Endodermal cell (in vitro differentiated cells): ENCODE measurements at regions not wholly inside any gene's neighbourhood (a gene's known extent, or its start where the extent isn't known, plus 50 kb on each side); places are given as distances from the start of the nearest gene placed in this dataset.

Experiments used
- DNase-seq: peaks from one replicate; pipeline ENCODE4 v3.0.0-alpha.2; 2017
- H3K27ac ChIP-seq: 2 replicates; pipeline ENCODE4 v1.5.1; 2013; ENCODE audit warnings: mild to moderate bottlenecking, low read depth, low read length, moderate library complexity
- H3K27me3 ChIP-seq: 2 replicates; pipeline ENCODE4 v1.6.1; 2013; ENCODE audit warnings: mild to moderate bottlenecking, low read length, moderate library complexity; ENCODE audit not compliant: insufficient read depth, control insufficient read depth, poor library complexity, severe bottlenecking
- H3K36me3 ChIP-seq: 2 replicates; pipeline ENCODE4 v1.7.0; 2013; ENCODE audit warnings: mild to moderate bottlenecking, low read length, moderate library complexity; ENCODE audit not compliant: control insufficient read depth, insufficient read depth
- H3K4me1 ChIP-seq: one replicate; pipeline ENCODE4 v1.7.0; 2013; ENCODE audit warnings: low read length; ENCODE audit not compliant: control insufficient read depth, insufficient read depth
- H3K4me3 ChIP-seq: 2 replicates; pipeline ENCODE4 v1.5.1; 2013; ENCODE audit warnings: mild to moderate bottlenecking, low read length, moderate library complexity
- H3K9ac ChIP-seq: 2 replicates; pipeline ENCODE4 v1.6.1; 2013; ENCODE audit warnings: mild to moderate bottlenecking, low read length, moderate library complexity; ENCODE audit not compliant: poor library complexity, severe bottlenecking; ENCODE audit errors: extremely low read depth
- H3K9me3 ChIP-seq: 2 replicates; pipeline ENCODE4 v1.6.1; 2013; ENCODE audit warnings: mild to moderate bottlenecking, low read length, moderate library complexity; ENCODE audit not compliant: control insufficient read depth
- H3K27ac Mint-ChIP-seq: 2 replicates; pipeline ENCODE4 v1.8.0; 2020; ENCODE audit warnings: mixed read lengths
- H3K27me3 Mint-ChIP-seq: 2 replicates; pipeline ENCODE4 v1.8.0; 2021; ENCODE audit warnings: mild to moderate bottlenecking, mixed read lengths; ENCODE audit not compliant: insufficient read depth
- H3K36me3 Mint-ChIP-seq: 2 replicates; pipeline ENCODE4 v1.8.0; 2020; ENCODE audit warnings: low read depth, mixed read lengths
- H3K4me1 Mint-ChIP-seq: 2 replicates; pipeline ENCODE4 v1.8.0; 2020; ENCODE audit warnings: mixed read lengths
- H3K4me3 Mint-ChIP-seq: 2 replicates; pipeline ENCODE4 v1.8.0; 2020; ENCODE audit warnings: mild to moderate bottlenecking, moderate library complexity, mixed read lengths
- H3K9me3 Mint-ChIP-seq: 2 replicates; pipeline ENCODE4 v1.8.0; 2020; ENCODE audit warnings: mild to moderate bottlenecking, mixed read lengths
- WGBS, 2 experiments: methylation state at CpG; one replicate each; pipeline versions ENCODE4 v1.1.5 to v1.1.7; 2013; ENCODE audit warnings: missing lambda C conversion rate in 2 of 2, mixed read lengths in 1 of 2; ENCODE audit not compliant: insufficient coverage in 1 of 2, insufficient read length in 1 of 2; 5-methylcytosine and 5-hydroxymethylcytosine counted together
- TF ChIP-seq, protein P1 (sequence below): fragments of 200-600 bp; sonication (generic); conservative IDR thresholded peaks from 2 replicates; pipeline ENCODE4 v1.5.0; 2021; ENCODE audit warnings: antibody characterized with exemption, mild to moderate bottlenecking

DNA sequence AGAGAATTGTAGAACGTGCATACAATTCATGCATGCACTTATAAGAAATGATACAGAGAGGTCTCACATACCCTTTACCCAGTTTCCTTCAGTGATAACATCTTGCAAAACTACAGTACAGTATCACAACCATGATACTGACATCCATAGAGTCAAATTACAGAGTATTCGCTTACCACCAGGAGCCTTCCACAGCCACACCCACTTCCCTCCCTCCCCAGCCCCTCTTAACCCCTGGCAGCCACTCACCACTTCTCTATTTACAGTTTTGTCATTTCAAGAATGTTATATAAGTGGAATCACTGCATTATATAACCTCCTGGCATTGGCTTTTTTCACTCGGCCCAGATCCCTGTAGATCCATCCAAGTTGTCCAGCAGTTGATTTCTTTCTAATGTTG, 143.8 kb downstream of the ZNF248 start:
- Mint-ChIP-seq H3K4me3 (no peak overlapping the region), H3K9me3 (peaks cover 96% of the 10 kb centered on the region), H3K27ac (no peak overlapping the region), H3K4me1 (no peaks in the 10 kb centered on the region), H3K27me3 (no peaks in the 10 kb centered on the region), H3K36me3 (no peaks in the 10 kb centered on the region)
- TF ChIP-seq, protein P1, sequence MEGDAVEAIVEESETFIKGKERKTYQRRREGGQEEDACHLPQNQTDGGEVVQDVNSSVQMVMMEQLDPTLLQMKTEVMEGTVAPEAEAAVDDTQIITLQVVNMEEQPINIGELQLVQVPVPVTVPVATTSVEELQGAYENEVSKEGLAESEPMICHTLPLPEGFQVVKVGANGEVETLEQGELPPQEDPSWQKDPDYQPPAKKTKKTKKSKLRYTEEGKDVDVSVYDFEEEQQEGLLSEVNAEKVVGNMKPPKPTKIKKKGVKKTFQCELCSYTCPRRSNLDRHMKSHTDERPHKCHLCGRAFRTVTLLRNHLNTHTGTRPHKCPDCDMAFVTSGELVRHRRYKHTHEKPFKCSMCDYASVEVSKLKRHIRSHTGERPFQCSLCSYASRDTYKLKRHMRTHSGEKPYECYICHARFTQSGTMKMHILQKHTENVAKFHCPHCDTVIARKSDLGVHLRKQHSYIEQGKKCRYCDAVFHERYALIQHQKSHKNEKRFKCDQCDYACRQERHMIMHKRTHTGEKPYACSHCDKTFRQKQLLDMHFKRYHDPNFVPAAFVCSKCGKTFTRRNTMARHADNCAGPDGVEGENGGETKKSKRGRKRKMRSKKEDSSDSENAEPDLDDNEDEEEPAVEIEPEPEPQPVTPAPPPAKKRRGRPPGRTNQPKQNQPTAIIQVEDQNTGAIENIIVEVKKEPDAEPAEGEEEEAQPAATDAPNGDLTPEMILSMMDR = no peak
- no peaks in the 10 kb centered on the region for H3K27me3 ChIP-seq
- no peak overlapping the region for H3K27ac ChIP-seq
- 65% methylated on average over 3 of the region's 3 CpGs; no CpG with 5 or more reads in 1 of the 2 experiments for WGBS, 2 experiments
- no peak for DNase-seq
- H3K9ac ChIP-seq = no peak overlapping the region
- no peaks in the 10 kb centered on the region for H3K4me1 ChIP-seq
- H3K36me3 ChIP-seq = no peaks in the 10 kb centered on the region
- peaks cover 69% of the 10 kb centered on the region for H3K9me3 ChIP-seq
- H3K4me3 ChIP-seq = no peak overlapping the region

- peaks cover 96% of the 10 kb centered on the region for H3K9me3 Mint-ChIP-seq
- no peaks in the 10 kb centered on the region for H3K27me3 ChIP-seq
- H3K4me1 Mint-ChIP-seq = no peaks in the 10 kb centered on the region
- no peaks in the 10 kb centered on the region for H3K36me3 Mint-ChIP-seq
- no peak overlapping the region for H3K9ac ChIP-seq
- no peaks in the 10 kb centered on the region for H3K27me3 Mint-ChIP-seq
- DNase-seq = no peak
- no peaks in the 10 kb centered on the region for H3K4me1 ChIP-seq
- H3K27ac ChIP-seq = no peak overlapping the region
- TF ChIP-seq, protein P1 = no peak
- WGBS, 2 experiments = 69 to 78% methylated on average over 2 to 3 of the region's 3 CpGs
- no peak overlapping the region for H3K4me3 Mint-ChIP-seq
- no peak overlapping the region for H3K27ac Mint-ChIP-seq
- no peak overlapping the region for H3K4me3 ChIP-seq
- H3K9me3 ChIP-seq = peaks cover 69% of the 10 kb centered on the region
- no peaks in the 10 kb centered on the region for H3K36me3 ChIP-seq
These were observed 144.3 kb downstream of the ZNF248 start for GRCh38 chr10:37713132-37713501.

DNA sequence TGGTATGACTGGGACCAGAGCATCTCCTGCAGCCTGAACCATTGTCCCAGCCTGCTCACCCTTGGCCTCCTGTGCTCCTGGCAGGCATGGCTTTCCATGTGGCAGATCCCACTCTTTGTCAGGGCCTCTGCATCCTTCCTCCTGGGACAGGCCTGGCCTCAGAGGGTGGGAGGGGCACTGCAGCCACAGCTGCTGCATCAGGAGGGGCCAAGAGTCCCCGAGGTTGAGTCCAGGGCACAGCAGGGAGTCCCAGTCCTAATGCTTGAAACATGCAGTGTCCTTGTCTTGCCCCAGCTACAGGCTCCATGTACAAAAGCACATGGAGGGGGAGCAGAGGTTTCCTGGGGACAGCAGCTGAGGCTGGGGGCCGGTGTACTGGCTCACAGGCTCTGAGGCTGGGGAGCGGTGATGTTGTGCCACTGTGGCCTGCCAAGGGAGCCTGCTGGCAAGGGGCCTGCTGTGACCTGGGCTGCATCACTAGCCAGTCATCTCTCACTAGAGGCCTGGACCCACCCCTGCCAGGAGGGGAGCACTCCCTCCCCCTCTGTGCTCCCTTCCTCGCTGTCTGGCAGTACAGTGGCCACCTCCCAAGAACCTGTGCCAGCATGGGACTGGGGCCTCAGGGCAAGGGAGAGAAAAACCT, 144.8 kb downstream of the ZNF248 start:
- no peak overlapping the region for H3K27ac ChIP-seq
- no peak overlapping the region for H3K4me3 ChIP-seq
- no peaks in the 10 kb centered on the region for H3K27me3 ChIP-seq
- WGBS, 2 experiments = 73 to 82% methylated on average over 2 to 4 of the region's 4 CpGs
- Mint-ChIP-seq H3K27ac (no peak overlapping the region), H3K27me3 (no peaks in the 10 kb centered on the region), H3K36me3 (no peaks in the 10 kb centered on the region), H3K4me3 (no peak overlapping the region), H3K4me1 (no peaks in the 10 kb centered on the region), H3K9me3 (peaks cover 96% of the 10 kb centered on the region)
- no peaks in the 10 kb centered on the region for H3K4me1 ChIP-seq
- H3K9ac ChIP-seq = no peak overlapping the region
- peaks cover 69% of the 10 kb centered on the region for H3K9me3 ChIP-seq
- DNase-seq = no peak
- no peaks in the 10 kb centered on the region for H3K36me3 ChIP-seq
- TF ChIP-seq, protein P1 = no peak
